ENCODE measurements at regions not wholly inside any gene's neighbourhood (a gene's known extent, or its start where the extent isn't known, plus 50 kb on each side); places are given as distances from the start of the nearest gene placed in this dataset.

DNA sequence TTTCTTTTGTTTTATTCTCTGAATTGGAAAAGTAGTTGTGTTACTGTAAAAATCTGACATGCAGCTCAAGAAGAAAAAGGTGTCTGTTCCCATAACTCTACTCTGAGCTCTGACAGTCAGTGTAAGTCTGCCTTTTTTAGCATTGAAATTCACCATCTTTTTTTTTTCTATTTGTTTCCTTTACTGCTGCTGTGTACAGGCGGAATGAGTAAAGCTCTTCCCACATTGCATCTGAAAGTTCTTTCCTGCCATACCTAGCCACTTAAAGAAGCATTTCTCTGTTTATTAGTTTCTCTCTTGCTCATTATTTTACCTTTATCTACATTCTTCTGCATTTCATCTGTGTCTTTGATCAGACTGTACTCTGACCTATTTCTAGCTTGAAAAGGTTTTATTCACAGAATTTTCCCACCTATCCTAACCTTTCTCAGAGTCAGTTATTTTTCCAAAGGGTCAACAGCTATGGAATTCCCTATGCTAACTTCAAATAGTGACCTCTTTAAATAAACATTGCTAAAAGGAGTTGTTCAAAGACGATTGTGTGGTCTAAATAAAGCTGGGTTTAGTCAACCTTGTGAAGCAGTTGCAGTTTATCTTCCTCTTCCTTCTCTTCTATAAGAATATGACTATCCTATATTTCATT, 1303.1 kb upstream of the ZEB2 start:
- TF ChIP-seq, protein P1, sequence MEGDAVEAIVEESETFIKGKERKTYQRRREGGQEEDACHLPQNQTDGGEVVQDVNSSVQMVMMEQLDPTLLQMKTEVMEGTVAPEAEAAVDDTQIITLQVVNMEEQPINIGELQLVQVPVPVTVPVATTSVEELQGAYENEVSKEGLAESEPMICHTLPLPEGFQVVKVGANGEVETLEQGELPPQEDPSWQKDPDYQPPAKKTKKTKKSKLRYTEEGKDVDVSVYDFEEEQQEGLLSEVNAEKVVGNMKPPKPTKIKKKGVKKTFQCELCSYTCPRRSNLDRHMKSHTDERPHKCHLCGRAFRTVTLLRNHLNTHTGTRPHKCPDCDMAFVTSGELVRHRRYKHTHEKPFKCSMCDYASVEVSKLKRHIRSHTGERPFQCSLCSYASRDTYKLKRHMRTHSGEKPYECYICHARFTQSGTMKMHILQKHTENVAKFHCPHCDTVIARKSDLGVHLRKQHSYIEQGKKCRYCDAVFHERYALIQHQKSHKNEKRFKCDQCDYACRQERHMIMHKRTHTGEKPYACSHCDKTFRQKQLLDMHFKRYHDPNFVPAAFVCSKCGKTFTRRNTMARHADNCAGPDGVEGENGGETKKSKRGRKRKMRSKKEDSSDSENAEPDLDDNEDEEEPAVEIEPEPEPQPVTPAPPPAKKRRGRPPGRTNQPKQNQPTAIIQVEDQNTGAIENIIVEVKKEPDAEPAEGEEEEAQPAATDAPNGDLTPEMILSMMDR (IDR thresholded peaks at IDR 0.05; ENCODE audit: extremely low read depth, insufficient read depth, missing control alignments), result no peak
- in situ Hi-C loops (cut with MboI; ENCODE audit: low pct_unique_long_range_greater_than_20kb, low sequenced_read_pairs, unreplicated experiment), result no loop called here
- DNase-seq (ENCODE audit: low spot score), result no peak

DNA sequence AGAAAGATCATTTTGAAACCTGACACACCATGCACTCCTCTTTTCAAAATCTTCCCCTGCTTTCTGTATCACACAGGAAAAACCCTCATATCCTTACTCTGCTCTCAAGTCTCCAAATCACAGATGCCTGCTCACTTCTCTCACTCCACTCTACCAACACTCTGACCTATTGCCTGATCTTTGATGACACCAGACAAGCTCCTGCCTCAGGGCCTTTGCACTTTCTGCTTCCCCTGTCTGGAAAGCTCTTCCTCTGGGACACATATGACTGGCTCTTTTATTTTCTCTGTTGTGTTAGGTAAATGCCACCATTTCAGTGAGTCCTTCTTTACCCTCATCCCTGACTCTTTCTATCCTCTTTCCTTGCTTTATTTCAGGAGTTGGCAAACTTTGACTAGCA, 1300.7 kb upstream of the ZEB2 start:
- in situ Hi-C loops (cut with MboI; ENCODE audit: low pct_unique_long_range_greater_than_20kb, low sequenced_read_pairs, unreplicated experiment), result no loop called here
- no peak for DNase-seq (ENCODE audit: low spot score)
- TF ChIP-seq, protein P1 (IDR thresholded peaks at IDR 0.05; ENCODE audit: extremely low read depth, insufficient read depth, missing control alignments), result no peak

DNA sequence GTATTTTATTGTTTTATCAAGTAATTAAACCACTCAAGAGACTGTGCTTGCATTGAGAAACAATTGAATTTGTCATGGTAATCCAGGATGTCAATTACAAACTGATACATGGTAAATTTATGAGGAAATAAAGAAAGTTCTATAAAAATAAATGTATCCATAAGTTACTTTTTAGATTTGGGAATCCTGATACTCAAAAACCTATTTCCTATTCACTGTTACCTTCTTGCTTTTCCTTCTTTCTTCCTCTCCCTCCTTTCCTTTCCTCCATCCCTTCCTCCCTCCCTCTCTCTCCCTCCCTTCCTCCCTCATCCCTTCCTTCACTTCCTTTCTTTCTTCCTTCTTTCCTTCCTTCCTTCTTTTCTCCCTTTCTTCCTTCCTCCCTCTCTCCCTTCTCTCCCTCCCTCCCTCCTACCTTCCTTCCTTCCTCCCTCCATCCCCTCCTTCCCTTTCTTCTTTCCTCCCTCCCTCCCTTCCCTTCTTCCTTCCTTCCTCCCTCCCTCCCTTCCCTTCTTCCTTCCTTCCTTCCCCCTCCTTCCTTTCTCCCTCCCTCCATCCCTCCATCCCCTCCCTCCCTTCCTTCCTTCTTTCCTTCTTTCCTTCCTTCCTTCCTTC, 1299.1 kb upstream of the ZEB2 start:
- TF ChIP-seq, protein P1 (IDR thresholded peaks at IDR 0.05; ENCODE audit: extremely low read depth, insufficient read depth, missing control alignments), result no peak
- no peak for DNase-seq (ENCODE audit: low spot score)
- in situ Hi-C loops (cut with MboI; ENCODE audit: low pct_unique_long_range_greater_than_20kb, low sequenced_read_pairs, unreplicated experiment), result no loop called here

DNA sequence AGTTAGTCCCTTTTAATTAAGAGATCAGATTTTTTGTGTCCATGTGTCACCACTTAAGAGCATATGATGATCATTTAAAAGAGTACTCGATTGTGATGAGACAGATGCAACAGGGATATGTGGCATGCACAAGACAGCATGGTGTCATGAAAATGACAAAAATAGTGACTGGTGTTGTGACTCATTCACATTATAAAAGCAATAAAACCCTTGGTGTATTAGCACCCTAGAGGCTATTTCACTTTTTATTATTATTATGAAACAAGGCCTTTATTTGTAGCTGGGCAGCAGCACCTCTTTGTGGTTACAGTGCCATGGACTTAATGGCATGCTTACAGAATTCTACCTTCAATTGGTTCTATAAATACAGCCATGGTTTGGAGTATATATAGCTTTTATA, 1296.0 kb upstream of the ZEB2 start:
- DNase-seq (ENCODE audit: low spot score), result no peak
- in situ Hi-C loops (cut with MboI; ENCODE audit: low pct_unique_long_range_greater_than_20kb, low sequenced_read_pairs, unreplicated experiment), result no loop called here
- TF ChIP-seq, protein P1 (IDR thresholded peaks at IDR 0.05; ENCODE audit: extremely low read depth, insufficient read depth, missing control alignments), result no peak

DNA sequence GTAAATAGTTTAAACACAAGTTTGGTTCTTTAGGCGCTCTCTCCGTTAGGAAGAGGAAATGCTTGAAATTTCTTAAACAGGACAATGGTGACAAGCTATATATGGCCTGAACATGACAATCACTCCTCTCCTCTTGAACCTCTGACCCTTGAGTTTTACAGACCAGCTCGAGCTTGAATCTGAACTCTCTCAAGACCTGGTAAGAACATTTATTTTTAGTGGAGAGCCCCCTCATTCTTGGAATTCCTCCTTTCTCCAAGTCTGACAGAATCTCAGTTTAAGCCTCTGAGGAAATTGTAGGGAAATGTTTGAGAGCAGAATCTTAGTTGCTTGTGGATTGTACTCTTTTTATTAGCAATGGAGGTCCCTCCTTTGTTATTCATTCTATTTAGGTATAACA, 1293.6 kb upstream of the ZEB2 start:
- TF ChIP-seq, protein P1 (IDR thresholded peaks at IDR 0.05; ENCODE audit: extremely low read depth, insufficient read depth, missing control alignments), result no peak
- in situ Hi-C loops (cut with MboI; ENCODE audit: low pct_unique_long_range_greater_than_20kb, low sequenced_read_pairs, unreplicated experiment), result no loop called here
- no peak for DNase-seq (ENCODE audit: low spot score)

DNA sequence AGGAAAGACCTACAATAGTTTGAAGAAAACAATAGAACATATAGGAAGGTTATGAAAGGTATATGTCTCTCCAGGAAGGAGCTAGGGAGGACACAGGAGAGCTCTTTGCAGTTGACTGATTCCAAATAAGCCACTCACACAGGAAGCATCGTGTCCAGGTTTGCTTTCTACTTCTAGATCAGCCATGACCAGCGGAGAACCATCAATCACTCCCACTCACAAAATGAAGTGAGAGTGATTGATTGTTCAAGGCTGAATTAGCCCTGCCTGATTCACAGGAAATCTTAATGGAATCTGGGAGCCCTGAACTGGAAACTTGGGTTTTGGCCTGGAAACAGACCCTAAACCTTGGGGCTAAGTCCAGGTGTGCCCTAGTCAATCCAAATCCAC, 1292.2 kb upstream of the ZEB2 start:
- TF ChIP-seq, protein P1 (IDR thresholded peaks at IDR 0.05; ENCODE audit: extremely low read depth, insufficient read depth, missing control alignments), result no peak
- in situ Hi-C loops (cut with MboI; ENCODE audit: low pct_unique_long_range_greater_than_20kb, low sequenced_read_pairs, unreplicated experiment), result no loop called here
- no peak for DNase-seq (ENCODE audit: low spot score)

Data from GM13977 (cell line).